ENCODE measurements at regions not wholly inside any gene's neighbourhood (a gene's known extent, or its start where the extent isn't known, plus 50 kb on each side); places are given as distances from the start of the nearest gene placed in this dataset.
A peak's percentile ranks its signal among the peaks of the same experiment; 100 is the strongest.
"Not testable (repeated sequence)": the region's sequence is repeated elsewhere in the genome, so short reads cannot be mapped to it uniquely, and the experiment has no call there.

- DNase-seq, result no peak
Measured at GRCh38 chr2:147351784-147352183, 493.0 kb upstream of the ACVR2A start.

GRCh38 chr2:147348931-147349555 is 495.8 kb upstream of the ACVR2A start:
- no peak for DNase-seq

- no peak for DNase-seq
Measured at GRCh38 chr2:147346142-147346541, 498.7 kb upstream of the ACVR2A start.

- DNase-seq, result no peak
Measured at GRCh38 chr2:147345246-147345645, 499.6 kb upstream of the ACVR2A start.

- DNase-seq, result no peak
Measured at GRCh38 chr2:147342329-147342728, 502.5 kb upstream of the ACVR2A start.

- DNase-seq, result peak; percentile 56
Measured at GRCh38 chr2:147331790-147332419, 512.9 kb upstream of the ACVR2A start.

DNA sequence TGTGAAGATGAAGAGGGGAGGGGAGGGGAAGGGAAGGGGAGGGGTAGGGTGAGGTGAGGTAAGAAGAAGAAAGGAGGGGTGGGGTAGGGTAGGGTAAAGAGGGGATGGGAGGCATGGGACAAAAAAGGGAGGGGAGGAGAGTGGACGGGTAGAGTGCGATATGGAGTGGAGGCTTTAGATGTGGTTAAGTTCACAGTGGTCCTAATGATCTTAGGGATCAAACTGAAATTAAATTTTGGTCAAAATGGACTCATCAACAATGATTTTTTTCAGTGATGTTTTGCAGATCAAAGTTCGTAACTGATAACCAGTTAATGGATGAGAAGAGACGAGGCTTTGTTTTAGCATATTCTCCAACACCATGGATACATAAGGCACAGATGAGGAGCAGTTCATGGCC is 513.9 kb upstream of the ACVR2A start:
- DNase-seq, result no peak

DNA sequence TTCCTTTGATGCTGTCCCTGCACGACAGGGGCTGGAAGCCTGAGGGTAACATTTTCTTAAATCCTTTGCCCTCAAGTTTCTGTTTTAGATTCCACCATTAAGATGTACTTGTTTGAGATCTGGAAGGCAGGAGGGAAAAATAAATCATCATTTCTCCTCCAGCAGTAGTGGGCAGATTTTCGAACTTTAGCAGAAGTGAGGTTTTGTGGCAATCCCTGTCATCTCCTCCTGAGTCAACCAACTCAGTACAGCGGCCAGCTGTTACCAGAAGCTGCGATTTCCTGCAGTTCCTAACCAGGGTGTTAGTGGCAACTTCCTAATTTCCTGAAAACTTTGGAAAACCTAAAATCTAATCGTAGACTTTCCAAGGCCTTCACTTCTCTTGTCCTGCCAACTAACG is 517.2 kb upstream of the ACVR2A start:
- DNase-seq, result peak; percentile 6

DNA sequence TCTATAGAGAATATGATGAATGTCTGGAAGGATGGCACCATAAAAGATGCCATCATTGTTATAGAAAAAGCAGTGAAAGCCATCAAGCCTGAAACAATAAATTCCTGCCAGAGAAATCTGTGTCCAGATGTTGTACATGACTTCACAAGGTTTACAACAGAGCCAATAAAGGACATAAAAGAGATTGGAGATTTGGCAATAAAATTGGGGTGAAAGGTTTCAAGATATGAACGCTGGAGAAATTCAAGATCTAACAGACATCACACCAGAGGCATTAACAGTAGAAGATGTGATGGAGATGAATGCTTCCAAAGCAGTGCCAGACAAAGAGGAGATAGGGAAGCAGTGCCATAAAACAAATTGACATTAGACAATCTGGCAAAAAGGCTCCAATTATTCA is 518.8 kb upstream of the ACVR2A start:
- DNase-seq, result no peak

DNA sequence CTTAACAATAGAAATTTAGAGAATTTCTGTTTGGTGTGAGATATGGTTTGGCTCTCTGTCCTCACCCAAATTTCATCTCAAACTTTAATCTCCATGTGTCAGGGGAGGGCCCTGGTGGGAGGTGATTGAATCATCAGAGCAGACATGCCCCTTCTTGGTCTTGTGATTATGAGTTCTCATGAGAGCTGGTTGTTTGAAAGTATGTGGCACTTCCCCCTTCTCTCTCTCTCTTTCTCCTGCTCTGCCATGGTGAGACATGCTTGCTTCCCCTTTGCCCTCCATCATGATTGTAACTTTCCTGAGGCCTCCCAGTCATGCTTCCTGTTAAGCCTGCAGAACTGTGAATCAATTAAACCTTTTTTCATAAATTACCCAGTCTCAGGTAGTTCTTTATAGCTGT is 524.7 kb upstream of the ACVR2A start:
- no peak for DNase-seq

- no peak for DNase-seq
Measured at GRCh38 chr2:147311058-147311430, 533.8 kb upstream of the ACVR2A start.

- no peak for DNase-seq
Measured at GRCh38 chr2:147310335-147311057, 534.3 kb upstream of the ACVR2A start.

DNA sequence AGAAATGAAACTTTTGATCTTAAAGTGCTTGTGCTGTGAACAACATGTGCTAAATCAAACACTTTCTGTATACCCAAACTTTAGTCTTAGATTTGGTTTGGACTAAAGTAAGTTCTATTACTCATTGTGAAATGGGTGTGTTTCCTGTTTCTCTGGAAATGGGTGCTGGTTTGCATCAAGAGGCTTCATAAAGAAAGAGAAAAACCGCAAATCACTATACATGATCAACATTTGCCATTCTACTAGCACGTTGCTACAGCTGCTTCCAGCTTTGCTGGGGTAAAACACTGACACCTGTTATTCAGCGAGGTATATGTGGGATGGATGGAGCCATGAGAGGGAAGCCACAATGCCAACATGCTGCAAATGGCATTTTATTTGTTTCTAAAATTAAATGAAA is 547.0 kb upstream of the ACVR2A start:
- peak; percentile 57 for DNase-seq

DNA sequence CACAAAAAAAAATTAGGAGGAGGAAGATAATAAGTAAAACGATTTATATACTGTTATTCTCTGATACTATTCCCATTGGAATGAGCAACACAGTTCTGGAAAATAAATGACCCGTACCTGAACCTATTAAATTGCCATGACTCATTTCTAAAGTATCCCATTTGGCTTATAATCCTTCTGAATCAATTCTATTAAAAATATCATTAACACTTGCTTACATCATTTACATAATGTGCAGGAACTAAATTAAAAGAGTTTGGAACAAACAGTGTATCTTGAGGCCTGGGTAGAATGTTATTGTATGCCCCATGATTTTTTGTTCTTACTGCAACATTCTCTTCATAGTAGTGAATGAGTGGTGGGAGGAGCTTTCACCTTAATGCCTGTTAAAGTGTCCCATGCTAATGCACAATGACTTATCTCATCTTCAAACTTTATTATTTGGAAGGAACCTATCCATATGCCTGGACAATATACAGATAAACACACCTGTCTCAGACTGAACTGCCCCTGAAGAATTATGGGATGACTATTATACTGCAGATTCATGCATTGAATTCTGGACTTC is 549.9 kb upstream of the ACVR2A start:
- no peak for DNase-seq

- DNase-seq, result peak; percentile 32
Measured at GRCh38 chr2:147293991-147294824, 550.6 kb upstream of the ACVR2A start.

DNA sequence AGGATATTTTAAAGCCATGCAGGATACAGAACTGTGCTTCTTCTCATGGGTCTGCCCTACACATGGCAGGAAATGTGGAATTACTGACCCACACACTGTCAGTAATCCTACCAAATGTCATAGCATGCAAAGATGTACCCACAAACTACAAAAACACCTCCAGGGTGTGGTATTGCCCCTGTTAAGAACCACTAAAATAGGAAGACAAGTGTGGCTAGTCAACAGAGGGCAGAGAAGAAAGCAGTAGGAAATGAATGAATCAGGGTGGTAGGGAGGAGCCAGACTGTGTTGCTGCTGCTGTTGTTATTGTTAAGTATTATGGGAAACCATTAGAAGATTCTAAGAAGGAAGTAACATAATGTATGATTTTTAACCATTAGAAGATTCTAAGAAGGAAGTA is 556.7 kb upstream of the ACVR2A start:
- peak; percentile 70 for DNase-seq

- no peak for DNase-seq
Measured at GRCh38 chr2:147275943-147276342, 568.9 kb upstream of the ACVR2A start.

DNA sequence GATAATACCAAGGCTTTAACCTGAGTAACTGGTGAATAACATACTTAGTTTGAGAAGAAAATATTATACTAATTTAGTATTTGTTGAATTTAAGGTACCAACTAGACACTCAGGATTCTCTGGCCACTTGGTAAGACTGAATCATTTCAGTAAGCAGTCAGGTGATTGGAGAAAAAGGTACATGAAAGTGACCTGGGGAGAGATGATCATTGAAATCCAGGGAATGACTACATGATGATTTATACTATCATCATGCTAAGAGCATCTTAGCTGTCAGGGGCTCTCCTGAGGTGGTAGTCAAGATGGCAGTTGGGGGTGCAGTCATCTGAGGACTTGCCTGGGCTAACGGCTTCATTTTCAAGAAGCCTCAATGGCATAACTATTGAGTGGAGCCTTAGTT is 571.2 kb upstream of the ACVR2A start:
- DNase-seq, result no peak

DNA sequence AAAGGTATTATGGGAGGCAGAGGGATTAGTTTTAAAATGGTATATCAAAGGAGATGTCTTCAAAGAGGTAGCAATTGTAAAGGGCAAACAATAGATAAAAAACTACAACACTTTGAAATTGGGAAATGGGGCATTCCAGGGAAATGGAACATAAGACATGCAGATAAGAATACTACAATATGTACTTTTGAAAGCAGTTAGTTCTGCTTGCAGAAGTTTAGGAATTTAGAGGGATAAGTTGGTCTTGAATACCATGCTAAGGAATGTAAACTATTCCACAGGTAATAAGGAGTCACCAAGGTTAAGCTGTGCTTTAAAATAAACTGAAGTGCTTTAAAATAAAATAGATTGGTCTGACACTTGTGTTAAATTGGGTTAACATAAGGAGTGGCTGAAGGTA is 571.7 kb upstream of the ACVR2A start:
- DNase-seq, result no peak

DNA sequence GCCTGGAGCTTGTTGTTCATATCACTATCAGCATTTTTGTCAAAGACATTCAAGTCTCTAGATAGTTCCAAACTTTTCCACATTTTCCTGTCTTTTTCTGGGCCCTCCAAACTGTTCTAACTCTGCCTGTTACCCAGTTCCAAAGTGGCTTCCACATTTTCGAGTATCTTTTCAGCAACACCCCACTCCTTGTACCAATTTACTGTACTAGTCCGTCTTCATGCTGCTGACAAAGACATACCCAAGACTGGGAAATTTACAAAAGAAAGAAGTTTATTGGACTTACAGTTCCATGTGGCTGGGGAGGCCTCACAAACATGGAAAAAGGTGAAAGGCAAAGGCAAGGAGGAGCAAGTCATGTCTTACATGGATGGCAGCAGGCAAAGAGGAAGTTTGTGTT is 575.2 kb upstream of the ACVR2A start:
- not testable (repeated sequence) for DNase-seq

GRCh38 chr2:147260241-147260640 is 584.6 kb upstream of the ACVR2A start:
- DNase-seq, result no peak

- no peak for DNase-seq
Measured at GRCh38 chr2:147255812-147256211, 589.0 kb upstream of the ACVR2A start.

All from CD4-positive, alpha-beta T cell treated with Interleukin-21 for 1 hour (primary cell).